Epithelial cell of esophagus (primary cell): ENCODE measurements at regions not wholly inside any gene's neighbourhood (a gene's known extent, or its start where the extent isn't known, plus 50 kb on each side); places are given as distances from the start of the nearest gene placed in this dataset.
"Not testable (repeated sequence)": the region's sequence is repeated elsewhere in the genome, so short reads cannot be mapped to it uniquely, and the experiment has no call there.

Source experiments
- DNase-seq: peaks from one replicate; pipeline ENCODE4 v3.0.0; 2010; ENCODE audit warnings: low read depth
- H3K4me3 ChIP-seq: 2 replicates; pipeline ENCODE4 v1.5.1; 2011; ENCODE audit warnings: mild to moderate bottlenecking, low read length, control low read depth
- TF ChIP-seq, protein P1 (sequence below): IDR thresholded peaks from 2 replicates; pipeline ENCODE4 v1.5.1; 2011; ENCODE audit warnings: low read depth, mild to moderate bottlenecking, low read length, control low read depth, inconsistent platforms; ENCODE audit not compliant: insufficient read depth; ENCODE audit errors: missing control alignments

DNA sequence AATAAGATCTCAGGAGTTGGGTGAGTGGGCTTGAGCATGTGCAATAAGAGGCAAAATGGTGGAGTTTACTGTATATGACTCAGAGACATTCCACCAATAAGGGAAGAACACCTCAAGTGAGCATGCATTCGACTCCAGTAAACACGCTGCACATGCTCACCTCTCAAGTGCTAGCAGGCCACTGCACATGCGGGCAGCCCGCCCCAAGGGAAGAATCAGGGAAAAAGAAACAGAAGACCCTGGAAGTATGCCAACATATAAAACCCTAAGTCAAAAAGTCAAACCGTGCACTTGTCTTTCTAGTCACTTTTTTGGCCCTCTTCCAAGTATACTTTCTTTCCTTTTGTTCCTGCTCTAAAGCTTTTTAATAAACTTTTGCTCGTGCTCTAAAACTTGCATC, 245.3 kb upstream of the RASA1 start:
- DNase-seq = peak; percentile 7
- TF ChIP-seq, protein P1, sequence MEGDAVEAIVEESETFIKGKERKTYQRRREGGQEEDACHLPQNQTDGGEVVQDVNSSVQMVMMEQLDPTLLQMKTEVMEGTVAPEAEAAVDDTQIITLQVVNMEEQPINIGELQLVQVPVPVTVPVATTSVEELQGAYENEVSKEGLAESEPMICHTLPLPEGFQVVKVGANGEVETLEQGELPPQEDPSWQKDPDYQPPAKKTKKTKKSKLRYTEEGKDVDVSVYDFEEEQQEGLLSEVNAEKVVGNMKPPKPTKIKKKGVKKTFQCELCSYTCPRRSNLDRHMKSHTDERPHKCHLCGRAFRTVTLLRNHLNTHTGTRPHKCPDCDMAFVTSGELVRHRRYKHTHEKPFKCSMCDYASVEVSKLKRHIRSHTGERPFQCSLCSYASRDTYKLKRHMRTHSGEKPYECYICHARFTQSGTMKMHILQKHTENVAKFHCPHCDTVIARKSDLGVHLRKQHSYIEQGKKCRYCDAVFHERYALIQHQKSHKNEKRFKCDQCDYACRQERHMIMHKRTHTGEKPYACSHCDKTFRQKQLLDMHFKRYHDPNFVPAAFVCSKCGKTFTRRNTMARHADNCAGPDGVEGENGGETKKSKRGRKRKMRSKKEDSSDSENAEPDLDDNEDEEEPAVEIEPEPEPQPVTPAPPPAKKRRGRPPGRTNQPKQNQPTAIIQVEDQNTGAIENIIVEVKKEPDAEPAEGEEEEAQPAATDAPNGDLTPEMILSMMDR = no peak

DNA sequence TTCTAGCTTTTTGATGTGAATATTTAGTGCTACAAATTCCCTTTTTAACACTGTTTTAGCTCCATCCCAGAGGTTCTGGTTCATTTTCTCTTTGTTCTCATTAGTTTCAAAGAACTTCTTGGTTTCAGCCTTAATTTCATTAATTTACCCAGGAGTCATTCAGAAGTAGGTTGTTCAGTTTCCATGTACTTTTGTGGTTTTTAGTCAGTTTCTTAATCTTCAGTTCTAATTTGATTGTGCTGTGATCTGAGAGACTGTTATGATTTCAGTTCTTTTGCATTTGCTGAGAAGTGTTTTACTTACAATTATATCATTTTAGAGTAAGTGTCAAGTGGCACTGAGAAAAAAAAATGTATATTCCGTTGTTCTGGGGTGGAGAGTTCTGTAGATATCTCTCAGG, 240.1 kb upstream of the RASA1 start:
- DNase-seq = no peak
- no peak overlapping the region for H3K4me3 ChIP-seq
- TF ChIP-seq, protein P1 = no peak

More for the DNA sequence above, 245.3 kb upstream of the RASA1 start:
- no peak overlapping the region for H3K4me3 ChIP-seq

- no peak for DNase-seq
- H3K4me3 ChIP-seq = no peak overlapping the region
- TF ChIP-seq, protein P1 = no peak
Observed at GRCh38 chr5:87029951-87030350, 237.7 kb upstream of the RASA1 start.

DNA sequence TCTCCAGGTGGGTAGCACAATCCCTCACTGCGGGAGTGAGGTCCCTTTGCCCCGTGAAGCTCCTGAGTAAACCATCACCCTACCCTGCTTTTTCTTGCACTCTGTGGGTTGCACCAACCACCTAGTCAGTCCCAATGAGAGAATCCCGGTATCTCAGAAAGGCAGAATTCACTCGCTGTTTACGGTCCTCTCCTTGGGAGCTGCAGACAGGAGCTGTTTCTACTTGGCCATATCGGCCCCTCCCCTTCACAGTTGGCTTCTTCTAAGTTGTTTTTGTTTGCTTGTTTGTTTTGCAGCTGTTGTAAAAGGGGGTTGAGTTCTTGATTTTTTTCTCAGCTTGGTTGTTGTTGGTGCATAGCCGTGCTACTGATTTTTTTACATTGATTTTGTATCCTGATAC, 237.0 kb upstream of the RASA1 start:
- TF ChIP-seq, protein P1 = no peak
- no peak for DNase-seq
- H3K4me3 ChIP-seq = no peak overlapping the region

- no peak for DNase-seq
- H3K4me3 ChIP-seq = no peak overlapping the region
- TF ChIP-seq, protein P1 = no peak
Observed at GRCh38 chr5:87034557-87034956, 233.1 kb upstream of the RASA1 start.

GRCh38 chr5:87042554-87042953, 225.1 kb upstream of the RASA1 start:
- TF ChIP-seq, protein P1 = no peak
- DNase-seq = no peak
- H3K4me3 ChIP-seq = no peak overlapping the region

DNA sequence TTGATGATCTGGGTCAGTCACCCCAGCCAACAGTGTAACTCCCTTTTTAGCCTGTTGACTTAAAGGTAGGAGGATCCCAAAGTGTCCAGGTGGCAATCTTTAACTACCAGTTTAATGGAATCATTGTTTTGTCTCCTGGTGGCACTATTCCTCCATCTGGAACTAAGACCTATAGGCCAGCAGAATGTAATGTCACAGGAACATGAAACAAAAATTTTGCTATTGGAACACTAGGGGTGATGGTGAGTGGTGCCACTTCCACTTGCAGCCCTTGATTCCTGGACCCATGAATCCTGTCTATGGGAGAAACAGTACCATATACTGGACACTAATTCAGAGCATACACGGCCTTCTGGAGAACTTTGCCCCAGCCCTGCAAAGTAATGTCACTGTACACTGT, 219.5 kb upstream of the RASA1 start:
- DNase-seq = no peak
- TF ChIP-seq, protein P1 = no peak
- H3K4me3 ChIP-seq = no peak overlapping the region

- not testable (repeated sequence) for H3K4me3 ChIP-seq, DNase-seq
Observed at GRCh38 chr5:87049012-87049411, 218.7 kb upstream of the RASA1 start.
